IPS DF 6.9 (cell line): ENCODE measurements at regions not wholly inside any gene's neighbourhood (a gene's known extent, or its start where the extent isn't known, plus 50 kb on each side); places are given as distances from the start of the nearest gene placed in this dataset.

ENCODE experiments used
- DNase-seq: peaks from one replicate; pipeline ENCODE4 v3.0.0-alpha.2; 2013; ENCODE audit warnings: low read depth, low spot score
- H3K27ac ChIP-seq: one replicate; pipeline ENCODE4 v1.5.1; 2013; ENCODE audit warnings: low read length, control low read depth
- H3K27me3 ChIP-seq: 2 replicates; pipeline ENCODE4 v1.6.1; 2013; ENCODE audit warnings: mild to moderate bottlenecking, low read length; ENCODE audit not compliant: control insufficient read depth, insufficient read depth
- H3K36me3 ChIP-seq: 2 replicates; pipeline ENCODE4 v1.6.1; 2013; ENCODE audit warnings: low read length; ENCODE audit not compliant: control insufficient read depth, insufficient read depth
- H3K4me1 ChIP-seq: 2 replicates; pipeline ENCODE4 v1.6.1; 2013; ENCODE audit warnings: low read length; ENCODE audit not compliant: control insufficient read depth, insufficient read depth
- H3K4me3 ChIP-seq: 2 replicates; pipeline ENCODE4 v1.5.1; 2013; ENCODE audit warnings: mild to moderate bottlenecking, low read length
- H3K9me3 ChIP-seq: 2 replicates; pipeline ENCODE4 v1.6.1; 2013; ENCODE audit warnings: low read length, inconsistent platforms; ENCODE audit not compliant: control insufficient read depth, insufficient read depth
- WGBS: extraction: QIAGEN DNeasy Blood & Tissue Kit; methylation state at CpG from one replicate; pipeline ENCODE4 v1.1.7; 2013; ENCODE audit warnings: mixed read lengths, missing lambda C conversion rate; ENCODE audit not compliant: insufficient read length, insufficient coverage; 5-methylcytosine and 5-hydroxymethylcytosine counted together

DNA sequence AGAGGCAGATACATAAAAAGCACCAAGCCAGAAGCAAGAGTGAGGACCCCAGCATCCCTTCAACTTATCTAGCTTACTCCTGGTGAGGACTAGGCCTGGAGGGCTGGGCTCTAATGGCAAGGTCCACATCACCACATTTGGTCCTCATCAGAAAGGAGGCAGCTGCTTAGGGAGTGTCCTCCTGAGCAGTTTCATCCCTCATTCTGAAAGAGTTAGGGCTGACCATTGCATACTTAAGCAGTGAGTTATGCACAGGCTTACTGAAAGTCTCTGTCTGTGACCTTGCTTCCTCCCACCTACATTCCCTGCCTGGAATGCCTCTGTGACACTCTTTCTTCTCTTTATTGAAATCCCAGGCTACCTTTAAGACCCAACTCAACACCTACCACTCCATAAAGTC is 301.8 kb upstream of the ACVR2A start:
- no peak overlapping the region for H3K27ac ChIP-seq
- no peak for DNase-seq
- H3K4me1 ChIP-seq, result no peaks in the 10 kb centered on the region
- no peaks in the 10 kb centered on the region for H3K36me3 ChIP-seq
- no peaks in the 10 kb centered on the region for H3K9me3 ChIP-seq
- H3K27me3 ChIP-seq, result no peaks in the 10 kb centered on the region
- no peak overlapping the region for H3K4me3 ChIP-seq

DNA sequence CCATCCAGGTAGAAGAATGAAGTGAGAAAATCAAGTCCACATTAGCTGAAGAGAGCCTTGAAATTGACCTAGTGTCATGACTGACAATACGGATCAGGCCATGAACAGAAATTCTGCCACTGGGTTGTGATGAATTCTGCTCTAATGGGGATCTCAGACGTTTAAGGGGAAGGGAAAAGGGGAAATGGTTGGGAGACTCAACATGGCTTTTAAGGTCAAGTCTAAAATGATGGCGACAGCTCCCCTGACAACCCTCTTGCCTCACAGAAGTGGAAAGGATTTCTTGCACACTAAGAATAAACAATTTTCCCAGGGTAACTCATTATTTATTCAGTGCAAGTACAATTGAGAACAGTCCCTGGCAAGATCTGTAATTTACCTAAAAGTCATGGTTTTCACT is 302.5 kb upstream of the ACVR2A start:
- Histone ChIP-seq H3K36me3 (no peaks in the 10 kb centered on the region), H3K9me3 (no peaks in the 10 kb centered on the region), H3K27ac (no peak overlapping the region), H3K27me3 (no peaks in the 10 kb centered on the region), H3K4me1 (no peaks in the 10 kb centered on the region), H3K4me3 (no peak overlapping the region)
- DNase-seq, result no peak
- WGBS, result no CpG with 5 or more reads among the region's 3 CpGs

DNA sequence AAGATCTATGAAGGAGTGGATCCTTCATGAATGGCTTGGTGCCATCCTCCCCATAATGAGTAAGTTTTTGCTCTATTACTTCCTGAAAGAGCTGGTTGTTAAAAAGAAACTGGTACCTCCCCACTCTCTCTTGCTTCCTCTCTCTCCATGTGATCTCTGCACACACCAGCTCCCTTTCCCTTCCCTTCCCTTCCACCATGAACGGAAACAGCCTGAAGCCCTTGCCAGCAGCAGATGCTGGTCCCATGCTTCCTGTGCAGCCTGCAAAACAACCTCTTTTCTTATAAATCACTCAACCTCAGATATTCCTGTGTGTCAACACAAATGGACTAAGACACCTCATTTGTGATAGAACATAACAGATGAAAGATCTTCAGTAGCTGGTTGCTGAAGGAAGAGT is 303.5 kb upstream of the ACVR2A start:
- Histone ChIP-seq H3K27ac (no peak overlapping the region), H3K4me3 (no peak overlapping the region), H3K4me1 (no peaks in the 10 kb centered on the region), H3K36me3 (no peaks in the 10 kb centered on the region), H3K27me3 (no peaks in the 10 kb centered on the region), H3K9me3 (no peaks in the 10 kb centered on the region)
- WGBS, result no CpG with 5 or more reads among the region's 1 CpG
- DNase-seq, result no peak

DNA sequence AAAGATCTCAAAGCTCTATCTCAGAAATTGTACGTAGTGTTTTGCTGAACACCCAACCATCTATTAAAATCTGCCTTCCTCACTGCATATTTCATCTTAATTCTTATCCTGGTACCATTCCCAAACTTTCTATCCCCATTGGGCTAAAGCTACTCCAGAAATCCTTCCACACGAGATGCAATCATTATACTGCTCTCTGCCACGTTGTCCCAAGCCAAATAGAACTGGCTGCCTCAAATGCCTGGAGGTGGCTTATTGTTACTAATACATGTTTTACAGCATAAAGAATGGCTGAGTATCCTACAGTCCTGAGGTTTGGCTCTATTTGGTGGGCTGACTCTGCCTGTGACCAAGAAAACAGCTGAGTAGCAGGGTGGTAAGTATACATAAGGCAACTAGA is 306.0 kb upstream of the ACVR2A start:
- Histone ChIP-seq H3K4me3 (no peak overlapping the region), H3K4me1 (no peaks in the 10 kb centered on the region), H3K36me3 (no peaks in the 10 kb centered on the region), H3K27ac (no peak overlapping the region), H3K27me3 (no peaks in the 10 kb centered on the region), H3K9me3 (no peaks in the 10 kb centered on the region)
- no peak for DNase-seq
- no CpG with 5 or more reads among the region's 3 CpGs for WGBS

DNA sequence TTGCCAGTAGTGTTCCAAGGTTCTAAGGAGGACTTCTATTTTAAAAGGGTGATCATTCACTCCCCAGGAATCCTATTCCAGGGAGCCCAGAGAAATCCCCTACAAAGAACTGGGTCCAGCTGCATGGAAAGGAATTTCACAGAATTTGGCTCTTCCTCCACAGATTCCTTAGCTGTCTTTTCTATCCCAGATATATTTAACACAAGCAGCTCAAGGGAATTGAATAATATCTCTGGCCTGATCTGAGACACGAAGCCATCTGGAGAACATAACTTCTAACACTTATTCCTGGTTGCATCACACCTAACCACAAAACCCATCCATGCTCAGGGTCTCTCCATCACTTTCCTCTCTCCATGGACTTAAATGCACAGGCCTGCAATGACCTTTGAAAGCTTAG is 306.7 kb upstream of the ACVR2A start:
- H3K4me1 ChIP-seq, result no peaks in the 10 kb centered on the region
- WGBS, result no CpG with 5 or more reads among the region's 1 CpG
- no peak for DNase-seq

DNA sequence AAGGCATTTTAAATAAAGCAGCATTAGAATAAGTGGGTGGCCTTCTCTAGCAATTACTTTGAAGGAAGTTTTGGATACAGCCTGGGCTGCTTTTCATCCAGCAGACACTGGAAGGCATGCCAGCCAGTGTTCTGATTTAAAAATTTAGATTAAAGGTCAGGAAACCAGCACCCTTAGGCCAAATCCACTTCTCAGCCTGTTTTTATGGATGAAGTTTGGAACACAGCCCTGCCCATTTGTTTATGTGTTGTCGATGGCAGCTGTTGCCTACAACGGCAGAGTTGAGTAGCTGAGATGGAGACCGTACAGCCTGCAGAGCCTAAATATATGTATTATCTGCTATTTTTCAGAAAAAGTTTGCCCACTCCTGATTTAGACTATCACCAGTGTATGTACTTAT is 313.6 kb upstream of the ACVR2A start:
- no peak overlapping the region for H3K4me3 ChIP-seq
- no peaks in the 10 kb centered on the region for H3K27me3 ChIP-seq
- no peak overlapping the region for H3K27ac ChIP-seq
- no peaks in the 10 kb centered on the region for H3K4me1 ChIP-seq
- DNase-seq, result no peak
- no CpG with 5 or more reads among the region's 3 CpGs for WGBS
- no peaks in the 10 kb centered on the region for H3K36me3 ChIP-seq
- H3K9me3 ChIP-seq, result no peaks in the 10 kb centered on the region

More for the DNA sequence above, 306.7 kb upstream of the ACVR2A start:
- no peak overlapping the region for H3K27ac ChIP-seq
- H3K4me3 ChIP-seq, result no peak overlapping the region
- no peaks in the 10 kb centered on the region for H3K9me3 ChIP-seq
- H3K27me3 ChIP-seq, result no peaks in the 10 kb centered on the region
- no peaks in the 10 kb centered on the region for H3K36me3 ChIP-seq

DNA sequence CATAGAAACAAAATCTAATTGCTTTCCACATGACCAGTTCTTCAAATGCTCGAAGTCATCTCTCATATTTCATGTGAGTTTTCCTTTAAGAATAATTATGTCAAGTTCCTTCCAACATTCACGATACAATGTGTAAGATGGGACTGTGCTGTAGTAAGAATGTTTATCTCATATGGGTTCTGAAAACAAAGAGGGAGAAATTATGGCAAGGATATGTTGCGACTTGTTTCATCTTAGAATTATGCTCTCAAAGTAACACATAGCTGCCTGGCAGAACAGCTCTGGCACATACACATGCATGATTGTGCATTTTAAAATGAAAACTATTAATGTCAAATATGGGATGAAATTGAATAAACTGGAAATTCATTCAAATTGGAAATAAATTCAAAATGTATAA is 314.8 kb upstream of the ACVR2A start:
- Histone ChIP-seq H3K4me3 (no peak overlapping the region), H3K9me3 (no peaks in the 10 kb centered on the region), H3K27ac (no peak overlapping the region), H3K27me3 (no peaks in the 10 kb centered on the region), H3K36me3 (no peaks in the 10 kb centered on the region), H3K4me1 (no peaks in the 10 kb centered on the region)
- WGBS, result no CpG with 5 or more reads among the region's 3 CpGs
- DNase-seq, result no peak

DNA sequence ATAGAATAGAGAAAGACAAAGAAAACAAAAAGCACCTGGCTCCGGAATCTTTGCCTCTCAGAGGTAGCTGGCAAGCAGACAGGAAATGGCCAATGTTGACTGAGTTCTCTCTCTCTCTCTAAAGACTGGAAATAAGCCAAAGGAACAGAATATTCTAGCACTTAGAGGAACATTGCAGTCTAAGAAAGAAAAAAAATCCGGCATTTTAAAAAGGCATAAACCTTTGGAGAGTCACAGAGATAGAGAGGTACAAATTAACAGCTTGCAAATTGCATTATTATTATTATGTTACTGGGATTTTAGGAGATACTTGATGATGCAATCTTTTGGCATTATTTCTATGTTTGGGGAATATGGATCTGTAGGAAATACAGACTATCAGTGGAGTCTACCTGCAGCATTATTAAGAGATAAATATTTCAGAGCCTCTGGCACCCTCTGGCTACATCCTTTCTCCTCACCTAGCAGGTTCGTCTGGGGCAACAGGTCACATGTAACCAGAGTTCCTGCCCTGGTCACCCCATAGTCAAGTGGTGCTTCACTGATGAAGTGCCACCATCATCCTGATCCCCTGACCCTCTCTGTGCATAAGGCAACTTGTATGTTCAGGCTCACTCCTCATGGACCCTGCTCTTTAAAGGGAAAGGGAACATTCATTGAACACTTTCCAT is 318.9 kb upstream of the ACVR2A start:
- Histone ChIP-seq H3K27me3 (no peaks in the 10 kb centered on the region), H3K27ac (no peak overlapping the region), H3K9me3 (no peaks in the 10 kb centered on the region), H3K36me3 (no peaks in the 10 kb centered on the region), H3K4me3 (no peak overlapping the region), H3K4me1 (no peaks in the 10 kb centered on the region)
- no peak for DNase-seq
- no CpG with 5 or more reads among the region's 3 CpGs for WGBS

DNA sequence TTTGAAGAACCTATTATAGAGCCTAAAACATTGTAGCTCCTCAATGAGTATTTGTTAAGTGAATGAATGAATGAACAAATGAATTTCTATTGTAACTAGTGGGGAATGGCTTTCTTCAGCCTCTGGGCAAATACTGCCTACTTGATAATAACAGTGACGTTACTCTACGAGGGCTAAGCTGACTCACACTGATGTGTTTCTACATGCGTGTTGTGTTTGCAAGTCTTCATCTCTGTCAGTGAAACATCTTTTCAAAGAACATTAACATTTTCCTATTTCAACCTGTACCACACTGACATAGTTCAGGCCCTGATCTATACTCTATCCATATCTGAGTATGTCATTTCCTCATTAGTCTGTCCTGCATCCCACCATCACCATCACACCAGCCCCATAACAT is 319.9 kb upstream of the ACVR2A start:
- Histone ChIP-seq H3K9me3 (no peaks in the 10 kb centered on the region), H3K4me3 (no peak overlapping the region), H3K4me1 (no peaks in the 10 kb centered on the region), H3K36me3 (no peaks in the 10 kb centered on the region), H3K27ac (no peak overlapping the region), H3K27me3 (no peaks in the 10 kb centered on the region)
- no peak for DNase-seq
- WGBS, result no CpG with 5 or more reads among the region's 3 CpGs

DNA sequence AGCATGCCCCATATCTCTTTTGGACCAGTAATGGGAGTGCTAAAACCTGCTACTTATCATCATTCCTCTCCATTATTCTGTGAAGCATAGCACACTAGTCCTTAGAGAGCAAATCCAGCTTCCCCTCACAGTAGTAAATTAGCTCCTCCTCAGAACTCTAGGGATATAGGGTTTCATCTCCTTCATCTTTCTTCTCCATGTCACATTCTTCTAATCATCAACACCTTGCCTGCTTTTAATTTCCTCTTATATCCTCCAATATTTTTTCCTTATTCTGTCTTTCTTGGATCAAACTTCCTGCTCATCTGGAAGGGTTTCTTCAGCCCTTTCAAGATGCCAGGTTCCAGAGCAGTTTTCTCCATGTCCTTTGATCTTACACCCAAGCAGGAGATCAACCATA is 321.4 kb upstream of the ACVR2A start:
- H3K27ac ChIP-seq, result no peak overlapping the region
- H3K9me3 ChIP-seq, result no peaks in the 10 kb centered on the region
- no peak for DNase-seq
- H3K4me1 ChIP-seq, result no peaks in the 10 kb centered on the region
- no peaks in the 10 kb centered on the region for H3K27me3 ChIP-seq
- no peak overlapping the region for H3K4me3 ChIP-seq
- H3K36me3 ChIP-seq, result no peaks in the 10 kb centered on the region

DNA sequence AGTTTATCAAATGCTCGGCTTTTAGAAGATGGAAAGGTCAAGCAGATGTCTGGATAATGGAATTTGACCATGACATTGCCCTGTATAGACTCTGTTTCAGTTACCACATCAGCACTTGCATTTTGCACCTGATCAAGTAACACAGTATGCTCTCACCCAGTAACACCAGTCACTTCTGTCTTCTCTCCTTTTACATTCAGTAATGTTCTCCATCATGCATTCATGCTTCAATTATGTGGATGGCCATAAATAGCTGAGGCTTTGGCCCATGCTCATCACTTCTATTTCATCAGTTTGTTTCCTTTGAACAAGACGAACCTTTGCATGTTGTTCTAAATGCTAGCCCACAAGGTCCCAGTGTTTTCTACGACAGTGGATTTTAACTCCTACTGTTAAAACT is 322.9 kb upstream of the ACVR2A start:
- WGBS, result no CpG with 5 or more reads among the region's 3 CpGs
- no peaks in the 10 kb centered on the region for H3K36me3 ChIP-seq
- no peaks in the 10 kb centered on the region for H3K4me1 ChIP-seq
- H3K9me3 ChIP-seq, result no peaks in the 10 kb centered on the region
- DNase-seq, result no peak
- H3K27ac ChIP-seq, result no peak overlapping the region
- H3K27me3 ChIP-seq, result no peaks in the 10 kb centered on the region
- H3K4me3 ChIP-seq, result no peak overlapping the region
